Endothelial cell of umbilical vein (primary cell): ENCODE measurements at regions not wholly inside any gene's neighbourhood (a gene's known extent, or its start where the extent isn't known, plus 50 kb on each side); places are given as distances from the start of the nearest gene placed in this dataset.

Experiments
- BruUV-seq: library from RNA; stranded (reverse); fragments of 400-500 nt; replicated peaks from 2 replicates; lab custom pipeline; 2021; lab: Mats Ljungman, UMichigan
- CTCF ChIA-PET: fragments of 300-600, 350-600 bp; sonication (Branson Sonifier 250); formaldehyde crosslinking; loops from one replicate; lab custom pipeline; 2021; ENCODE audit warnings: antibody characterized with exemption, inconsistent platforms; lab: Charles Lee
- POLR2A ChIA-PET: fragments of 300-600, 350-600 bp; sonication (Branson Sonifier 250); formaldehyde crosslinking; loops from one replicate; lab custom pipeline; 2021; ENCODE audit warnings: antibody characterized with exemption, inconsistent platforms; lab: Charles Lee
- DNase-seq: peaks from one replicate; pipeline ENCODE4 v3.0.0-alpha.2; 2011; ENCODE audit warnings: low read depth, low spot score
- FAIRE-seq: peaks from 2 replicates; lab custom pipeline; 2011; peaks lifted over from hg19 to GRCh38; lab: Jason Lieb, UNC
- H2AFZ ChIP-seq: 2 replicates; pipeline ENCODE4 v1.6.0; 2012; ENCODE audit warnings: low read depth, low read length, control low read depth, inconsistent platforms
- H3K27ac ChIP-seq: 2 replicates; pipeline ENCODE4 v1.5.1; 2011; ENCODE audit warnings: low read depth, mild to moderate bottlenecking, control low read depth, low read length, moderate library complexity; ENCODE audit not compliant: insufficient read depth
- H3K27me3 ChIP-seq, 2 experiments: 2 replicates each; pipeline versions ENCODE4 v1.6.0 to v1.6.1; 2011; ENCODE audit warnings: low read length in 2 of 2, mixed read lengths in 1 of 2; ENCODE audit not compliant: control insufficient read depth in 2 of 2, insufficient read depth in 2 of 2
- H3K36me3 ChIP-seq, 2 experiments: 2 replicates in 1 of 2; 3 replicates in 1 of 2; pipeline ENCODE4 v1.5.1; 2011; ENCODE audit warnings: low read length in 2 of 2, mild to moderate bottlenecking in 1 of 2, moderate library complexity in 1 of 2; ENCODE audit not compliant: control insufficient read depth in 2 of 2, insufficient read depth in 2 of 2; ENCODE audit errors: extremely low read depth in 1 of 2
- H3K4me1 ChIP-seq: 3 replicates; pipeline ENCODE4 v1.5.1; 2011; ENCODE audit warnings: mild to moderate bottlenecking, low read length; ENCODE audit not compliant: control insufficient read depth, insufficient read depth; ENCODE audit errors: extremely low read depth
- H3K4me2 ChIP-seq: 2 replicates; pipeline ENCODE4 v1.6.1; 2011; ENCODE audit warnings: low read length, control low read depth, mixed read lengths; ENCODE audit not compliant: insufficient read depth
- H3K4me3 ChIP-seq, 3 experiments: fragments of 200-600 bp in 1 of 3; sonication (generic), shearing (Covaris generic) in 1 of 3; replicated peaks in 1 of 3; 2 replicates each; pipeline ENCODE4 v1.5.1; 2011 to 2016; ENCODE audit warnings: control low read depth in 3 of 3, low read length in 3 of 3, mild to moderate bottlenecking in 2 of 3, inconsistent platforms in 1 of 3, low read depth in 1 of 3, moderate library complexity in 1 of 3; ENCODE audit not compliant: insufficient read depth in 1 of 3
- H3K79me2 ChIP-seq: 2 replicates; pipeline ENCODE4 v1.6.0; 2012; ENCODE audit warnings: low read length, inconsistent platforms; ENCODE audit not compliant: control insufficient read depth, insufficient read depth
- H3K9ac ChIP-seq: replicated peaks from 2 replicates; pipeline ENCODE3; 2011; ENCODE audit warnings: low read length, control low read depth; ENCODE audit not compliant: insufficient read depth; ENCODE audit errors: extremely low read depth
- H3K9me1 ChIP-seq: replicated peaks from 3 replicates; pipeline ENCODE4 v1.6.0; 2011; ENCODE audit warnings: mild to moderate bottlenecking, low read length; ENCODE audit not compliant: control insufficient read depth, insufficient read depth; ENCODE audit errors: extremely low read depth
- H3K9me3 ChIP-seq: replicated peaks from 2 replicates; pipeline ENCODE4 v1.5.1; 2012; ENCODE audit warnings: low read length, inconsistent platforms; ENCODE audit not compliant: control insufficient read depth, insufficient read depth
- H4K20me1 ChIP-seq: replicated peaks from 2 replicates; pipeline ENCODE3; 2011; ENCODE audit warnings: mild to moderate bottlenecking, low read length; ENCODE audit not compliant: control insufficient read depth, insufficient read depth; ENCODE audit errors: extremely low read depth
- CTCF ChIP-seq, 2 donors: IDR thresholded peaks; 1 replicate in 1 of 2; 2 replicates in 1 of 2; pipeline ENCODE4 v1.5.1; 2011; ENCODE audit warnings: low read length in 2 of 2, mild to moderate bottlenecking in 2 of 2, moderate library complexity in 2 of 2, control low read depth in 1 of 2, inconsistent platforms in 1 of 2, low read depth in 1 of 2; ENCODE audit not compliant: insufficient read depth in 1 of 2; ENCODE audit errors: extremely low read depth in 1 of 2
- EZH2 ChIP-seq: IDR thresholded peaks from 2 replicates; pipeline ENCODE4 v1.6.1; 2012; ENCODE audit warnings: borderline replicate concordance, low read depth, mild to moderate bottlenecking, moderate library complexity, low read length, inconsistent platforms; ENCODE audit not compliant: severe bottlenecking
- FOS ChIP-seq: IDR thresholded peaks from 2 replicates; pipeline ENCODE4 v1.6.1; 2011; ENCODE audit warnings: mild to moderate bottlenecking, low read length, moderate library complexity, borderline replicate concordance; ENCODE audit not compliant: insufficient read depth
- GATA2 ChIP-seq: IDR thresholded peaks from 2 replicates; pipeline ENCODE4 v1.7.0; 2011; ENCODE audit warnings: low read depth, mild to moderate bottlenecking, moderate library complexity, mixed read lengths, low read length; ENCODE audit not compliant: insufficient read length, insufficient read depth
- JUN ChIP-seq: IDR thresholded peaks from 2 replicates; pipeline ENCODE4 v1.6.1; 2011; ENCODE audit warnings: borderline replicate concordance, low read depth; ENCODE audit not compliant: insufficient read length, insufficient read depth
- MYC ChIP-seq: IDR thresholded peaks from one replicate; pipeline ENCODE4 v1.6.1; 2011; ENCODE audit warnings: mild to moderate bottlenecking, low read depth, low read length
- POLR2A ChIP-seq: IDR thresholded peaks from 2 replicates; pipeline ENCODE4 v1.6.1; 2012; ENCODE audit warnings: low read depth, mild to moderate bottlenecking, control low read depth, low read length
- POLR2AphosphoS5 ChIP-seq: IDR thresholded peaks from 2 replicates; pipeline ENCODE4 v1.6.1; 2012; ENCODE audit warnings: low read depth, mild to moderate bottlenecking, control low read depth, low read length, moderate library complexity; ENCODE audit not compliant: insufficient read depth
- dilution Hi-C: fragments of 300-500 bp; cut with MboI; formaldehyde crosslinking; loops from one replicate; pipeline ENCODE4 v1.15.0; 2019; ENCODE audit warnings: low sequenced_read_pairs; ENCODE audit not compliant: extremely low pct_ligation_motif_present
- intact Hi-C: fragments of 100-400 bp; cut with micrococcal nuclease; formaldehyde crosslinking; loops from one replicate; pipeline ENCODE4 v1.10.0; 2022
- TF ChIP-seq, protein P1 (sequence below): IDR thresholded peaks from 2 replicates; pipeline ENCODE4 v1.6.1; 2011; ENCODE audit not compliant: insufficient read depth, insufficient read length

GRCh38 chr3:194084284-194084683 lies 51.7 kb upstream of the HES1 start:
- Histone ChIP-seq H3K9ac (no peak overlapping the region), H3K4me1 (peaks cover 18% of the 10 kb centered on the region), H3K9me3 (no peaks in the 10 kb centered on the region), H3K27ac (no peak overlapping the region), H3K4me2 (no peak overlapping the region), H3K36me3 (no peaks in the 10 kb centered on the region), H3K4me3 (no peak overlapping the region), H3K79me2 (no peaks in the 10 kb centered on the region), H3K9me1 (no peaks in the 10 kb centered on the region), H3K27me3 (no peaks in the 10 kb centered on the region), H4K20me1 (no peaks in the 10 kb centered on the region), H2AFZ (no peak overlapping the region)
- CTCF ChIA-PET: interaction anchor here (3.2 kb wide), 1 partner anchor 14 kb away, joined by 9 read pairs; no protein-coding TSS in a partner anchor
- TF ChIP-seq JUN (no peak), CTCF (IDR thresholded peaks at IDR 0.05; ENCODE audit: extremely low read depth in 1 of 2, insufficient read depth in 1 of 2, low read depth in 1 of 2, low read length in 2 of 2) (no peak), EZH2 (no peak), GATA2 (no peak), POLR2AphosphoS5 (no peak), POLR2A (no peak), FOS (no peak), MYC (no peak)
- TF ChIP-seq, protein P1, sequence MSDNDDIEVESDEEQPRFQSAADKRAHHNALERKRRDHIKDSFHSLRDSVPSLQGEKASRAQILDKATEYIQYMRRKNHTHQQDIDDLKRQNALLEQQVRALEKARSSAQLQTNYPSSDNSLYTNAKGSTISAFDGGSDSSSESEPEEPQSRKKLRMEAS: no peak
- dilution Hi-C loops: no loop called here
- FAIRE-seq: no peak
- DNase-seq: no peak
- intact Hi-C loops: no loop called here
- no TSS peak for BruUV-seq
- POLR2A ChIA-PET: no interaction called here
